Brain microvascular endothelial cell (primary cell): ENCODE measurements at regions not wholly inside any gene's neighbourhood (a gene's known extent, or its start where the extent isn't known, plus 50 kb on each side); places are given as distances from the start of the nearest gene placed in this dataset.

ENCODE experiments used
- DNase-seq: peaks from one replicate; pipeline ENCODE4 v3.0.0-alpha.2; 2020
- H3K27ac ChIP-seq: fragments of 250-450 bp; sonication (Bioruptor Pico); 2 replicates; pipeline ENCODE4 v1.5.1; 2020; ENCODE audit warnings: mild to moderate bottlenecking, moderate library complexity
- H3K27me3 ChIP-seq: fragments of 250-450 bp; sonication (Bioruptor Pico); replicated peaks from 2 replicates; pipeline ENCODE4 v1.5.1; 2020; ENCODE audit warnings: mild to moderate bottlenecking
- H3K36me3 ChIP-seq: fragments of 250-450 bp; sonication (Bioruptor Pico); replicated peaks from 2 replicates; pipeline ENCODE4 v1.5.1; 2020; ENCODE audit warnings: mild to moderate bottlenecking
- H3K4me3 ChIP-seq: 2 replicates; pipeline ENCODE4 v1.5.1; 2011; ENCODE audit warnings: low read depth, mild to moderate bottlenecking, control low read depth, low read length, moderate library complexity
- CTCF ChIP-seq: IDR thresholded peaks from 2 replicates; pipeline ENCODE4 v1.5.1; 2011; ENCODE audit warnings: low read depth, mild to moderate bottlenecking, moderate library complexity, low read length, control low read depth, inconsistent platforms; ENCODE audit errors: missing control alignments
- in situ Hi-C: cut with HindIII; loops from 2 replicates; pipeline ENCODE4 v1.10.0; 2017; ENCODE audit warnings: low sequenced_read_pairs, low pct_ligation_motif_present

GRCh38 chr3:72247645-72248388, 462.9 kb upstream of the PROK2 start:
- in situ Hi-C loops = no loop called here
- Histone ChIP-seq H3K27ac (no peak overlapping the region), H3K4me3 (no peak overlapping the region), H3K36me3 (no peaks in the 10 kb centered on the region), H3K27me3 (no peaks in the 10 kb centered on the region)
- no peak for TF ChIP-seq CTCF
- no peak for DNase-seq

GRCh38 chr3:72247126-72247525, 462.2 kb upstream of the PROK2 start:
- H3K27ac ChIP-seq = no peak overlapping the region
- no peaks in the 10 kb centered on the region for H3K36me3 ChIP-seq
- no peaks in the 10 kb centered on the region for H3K27me3 ChIP-seq
- in situ Hi-C loops = no loop called here
- H3K4me3 ChIP-seq = no peak overlapping the region
- no peak for DNase-seq
- no peak for TF ChIP-seq CTCF

- H3K4me3 ChIP-seq = no peak overlapping the region
- no peak for DNase-seq
- TF ChIP-seq CTCF = no peak
- no peaks in the 10 kb centered on the region for H3K36me3 ChIP-seq
- H3K27me3 ChIP-seq = no peaks in the 10 kb centered on the region
- in situ Hi-C loops = no loop called here
- H3K27ac ChIP-seq = no peak overlapping the region
Measured at GRCh38 chr3:72246685-72247084, 461.7 kb upstream of the PROK2 start.

GRCh38 chr3:72245183-72245811, 460.3 kb upstream of the PROK2 start:
- no peaks in the 10 kb centered on the region for H3K27me3 ChIP-seq
- H3K4me3 ChIP-seq = no peak overlapping the region
- in situ Hi-C loops = no loop called here
- no peak overlapping the region for H3K27ac ChIP-seq
- TF ChIP-seq CTCF = no peak
- no peaks in the 10 kb centered on the region for H3K36me3 ChIP-seq
- DNase-seq = no peak

- Histone ChIP-seq H3K27ac (no peak overlapping the region), H3K36me3 (no peaks in the 10 kb centered on the region), H3K4me3 (no peak overlapping the region), H3K27me3 (no peaks in the 10 kb centered on the region)
- DNase-seq = no peak
- in situ Hi-C loops = no loop called here
- TF ChIP-seq CTCF = no peak
Measured at GRCh38 chr3:72244396-72244795, 459.4 kb upstream of the PROK2 start.

GRCh38 chr3:72242326-72242725, 457.4 kb upstream of the PROK2 start:
- no peak overlapping the region for H3K4me3 ChIP-seq
- no peaks in the 10 kb centered on the region for H3K27me3 ChIP-seq
- in situ Hi-C loops = no loop called here
- H3K36me3 ChIP-seq = no peaks in the 10 kb centered on the region
- TF ChIP-seq CTCF = no peak
- H3K27ac ChIP-seq = no peak overlapping the region
- DNase-seq = no peak
